ENCODE measurements at regions not wholly inside any gene's neighbourhood (a gene's known extent, or its start where the extent isn't known, plus 50 kb on each side); places are given as distances from the start of the nearest gene placed in this dataset.

DNA sequence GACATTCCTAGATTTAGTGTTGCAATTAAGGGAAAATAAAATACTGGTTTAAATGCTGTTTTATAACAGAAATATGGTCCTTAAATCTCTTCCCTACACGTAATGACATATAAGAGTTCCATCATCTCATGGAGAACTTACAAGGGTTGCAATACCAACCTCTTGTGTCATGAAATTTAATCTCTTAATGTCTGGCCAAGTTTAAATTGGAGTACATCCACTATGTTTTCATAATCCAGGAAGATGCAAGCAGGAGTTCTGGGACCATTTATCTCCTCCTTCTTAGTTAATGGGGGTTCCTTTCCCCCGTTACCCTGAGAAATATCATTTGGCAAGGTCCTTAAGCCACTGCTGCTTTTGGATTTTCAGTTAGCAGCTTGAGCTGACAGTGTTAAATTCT lies 126.0 kb upstream of the ACVR2A start:
- TF ChIP-seq, protein P1, sequence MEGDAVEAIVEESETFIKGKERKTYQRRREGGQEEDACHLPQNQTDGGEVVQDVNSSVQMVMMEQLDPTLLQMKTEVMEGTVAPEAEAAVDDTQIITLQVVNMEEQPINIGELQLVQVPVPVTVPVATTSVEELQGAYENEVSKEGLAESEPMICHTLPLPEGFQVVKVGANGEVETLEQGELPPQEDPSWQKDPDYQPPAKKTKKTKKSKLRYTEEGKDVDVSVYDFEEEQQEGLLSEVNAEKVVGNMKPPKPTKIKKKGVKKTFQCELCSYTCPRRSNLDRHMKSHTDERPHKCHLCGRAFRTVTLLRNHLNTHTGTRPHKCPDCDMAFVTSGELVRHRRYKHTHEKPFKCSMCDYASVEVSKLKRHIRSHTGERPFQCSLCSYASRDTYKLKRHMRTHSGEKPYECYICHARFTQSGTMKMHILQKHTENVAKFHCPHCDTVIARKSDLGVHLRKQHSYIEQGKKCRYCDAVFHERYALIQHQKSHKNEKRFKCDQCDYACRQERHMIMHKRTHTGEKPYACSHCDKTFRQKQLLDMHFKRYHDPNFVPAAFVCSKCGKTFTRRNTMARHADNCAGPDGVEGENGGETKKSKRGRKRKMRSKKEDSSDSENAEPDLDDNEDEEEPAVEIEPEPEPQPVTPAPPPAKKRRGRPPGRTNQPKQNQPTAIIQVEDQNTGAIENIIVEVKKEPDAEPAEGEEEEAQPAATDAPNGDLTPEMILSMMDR (IDR thresholded peaks at IDR 0.05), result no peak
- TF ChIP-seq POLR2A (IDR thresholded peaks at IDR 0.05) (no peak), POLR2AphosphoS5 (IDR thresholded peaks at IDR 0.05) (no peak)

Data from suprapubic skin (tissue), 4 donors.